GM18520 (cell line): ENCODE measurements at regions not wholly inside any gene's neighbourhood (a gene's known extent, or its start where the extent isn't known, plus 50 kb on each side); places are given as distances from the start of the nearest gene placed in this dataset.

Experiments
- ATAC-seq: cut with Tn5 transposase; IDR thresholded peaks from one replicate; pipeline ENCODE4 v1.9.1; 2021; ENCODE audit not compliant: unreplicated experiment

DNA sequence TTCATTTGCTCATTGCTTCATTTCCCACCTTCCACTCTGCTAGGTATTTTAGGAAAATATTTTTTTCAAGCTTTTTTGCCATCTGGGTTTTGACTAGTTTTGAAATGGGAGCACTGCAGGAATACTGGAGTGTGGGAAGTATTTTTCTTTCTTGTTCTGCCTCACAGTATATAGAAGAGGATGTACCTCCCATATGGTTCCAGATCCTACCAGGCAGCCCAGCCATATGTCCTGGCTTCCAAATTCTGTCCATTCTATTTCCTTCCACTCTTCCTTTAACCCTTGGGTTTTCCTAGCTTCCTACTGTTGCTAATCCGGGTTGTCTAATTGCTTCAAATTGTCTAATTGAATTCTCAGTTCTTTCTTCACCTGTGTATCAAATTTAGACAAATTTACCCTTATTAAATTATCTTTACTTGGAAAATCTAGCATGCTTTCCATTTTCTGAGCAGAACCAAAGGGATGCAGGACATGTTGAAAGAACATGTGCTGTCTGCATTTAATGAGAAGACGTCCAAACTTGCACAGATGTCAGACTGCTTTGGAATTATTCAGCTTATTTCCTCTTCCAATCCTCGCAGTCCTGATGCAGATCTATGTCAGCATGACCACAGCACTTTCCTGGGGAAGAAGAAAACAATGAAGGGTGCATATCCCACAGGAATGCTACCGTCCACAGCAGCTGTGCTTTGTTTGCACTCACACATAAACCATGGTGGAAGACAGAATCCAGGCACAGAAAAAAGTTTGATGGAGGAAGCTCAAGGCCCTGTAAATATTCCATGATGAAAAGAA is 1273.9 kb upstream of the MAP3K7 start:
- ATAC-seq = no peak

DNA sequence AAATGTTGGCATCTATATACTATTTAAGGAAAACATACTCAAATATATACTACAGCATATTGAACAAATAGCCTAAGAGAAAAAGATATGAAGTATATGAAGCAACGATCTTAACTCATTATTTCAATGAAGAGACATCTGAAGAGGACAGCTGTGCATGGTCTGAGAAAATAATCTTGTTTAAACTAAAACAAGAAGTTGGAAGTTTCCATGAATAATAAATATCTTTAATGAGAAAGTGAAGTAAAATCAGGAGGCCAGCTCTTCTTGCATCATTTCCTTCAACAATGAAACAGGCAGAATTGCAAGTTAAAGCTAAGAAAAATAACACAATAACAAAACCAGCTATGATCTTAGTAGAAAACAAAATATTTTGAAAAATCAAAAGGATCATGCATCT is 1265.4 kb upstream of the MAP3K7 start:
- ATAC-seq = no peak

DNA sequence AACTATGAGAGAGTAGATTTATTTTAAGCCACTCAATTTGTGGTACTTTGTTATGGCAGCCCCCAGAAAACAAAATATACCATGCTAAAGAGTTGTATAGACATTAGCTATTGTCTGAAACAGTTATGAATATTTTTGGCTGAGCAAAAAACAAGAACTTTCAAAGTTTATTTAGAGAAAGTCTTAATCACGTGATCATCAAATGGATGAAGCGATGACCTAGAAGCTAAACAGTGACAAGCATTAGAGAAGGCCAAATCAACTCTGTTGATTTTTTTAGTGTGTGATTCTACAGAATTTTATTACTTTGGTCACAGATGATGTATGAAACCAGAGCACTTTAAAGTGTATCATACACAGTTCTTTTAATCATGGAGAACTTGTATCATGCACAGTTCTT is 1247.9 kb upstream of the MAP3K7 start:
- ATAC-seq = no peak

DNA sequence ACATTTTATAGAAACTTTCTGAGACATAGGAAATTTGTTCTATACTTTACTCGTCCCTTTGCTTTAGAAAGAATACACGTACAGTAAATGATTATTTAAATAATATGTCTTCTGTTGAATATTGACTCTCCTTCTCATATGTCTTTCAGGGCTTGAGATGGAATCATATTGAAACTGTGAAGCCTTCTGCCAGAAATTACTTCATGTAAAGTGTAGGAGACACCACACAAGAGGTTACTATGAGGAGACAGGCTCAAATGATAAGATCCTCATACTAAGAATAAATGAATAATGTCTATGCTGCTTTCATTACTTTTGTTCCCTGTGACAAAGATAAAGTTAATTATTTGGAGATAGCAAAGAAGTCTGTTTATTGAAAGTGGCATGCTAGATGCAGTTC is 1240.3 kb upstream of the MAP3K7 start:
- ATAC-seq = no peak

DNA sequence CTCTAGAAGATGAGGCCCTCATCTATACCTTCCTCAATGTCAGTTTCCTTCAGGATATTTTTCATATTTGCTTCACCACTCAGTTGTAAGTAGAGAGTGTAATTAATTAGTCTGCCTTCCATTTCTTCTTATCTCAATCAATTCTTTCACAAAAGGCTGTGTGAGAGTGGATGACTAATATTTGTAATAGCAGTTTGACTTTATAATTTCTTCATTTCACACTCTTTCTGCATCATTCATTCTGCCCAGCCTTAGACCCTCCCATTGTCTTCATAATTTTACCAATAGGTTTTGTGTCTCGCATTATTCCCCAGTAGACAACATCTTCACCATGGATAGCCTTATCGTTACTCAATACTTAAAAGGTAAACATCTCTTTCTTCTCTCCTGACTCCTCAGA is 1239.3 kb upstream of the MAP3K7 start:
- ATAC-seq = no peak

DNA sequence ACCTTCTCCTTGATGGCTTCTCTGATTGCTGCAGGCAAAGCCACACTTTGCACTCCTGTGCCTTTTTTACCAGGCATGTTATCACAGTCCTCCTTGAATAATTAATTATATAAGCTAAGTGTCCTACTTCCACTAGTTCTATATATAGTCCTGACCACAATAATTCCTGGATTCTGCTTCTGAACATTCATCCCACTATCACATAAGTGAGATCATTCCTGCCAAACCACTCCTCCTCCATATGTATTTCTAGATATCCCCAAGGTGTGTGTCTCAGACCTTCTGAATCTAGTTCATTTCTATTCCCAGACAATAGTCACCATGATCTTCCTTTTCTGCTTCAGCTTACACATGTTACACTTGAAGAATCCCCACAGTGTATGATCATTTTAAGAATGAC is 1237.5 kb upstream of the MAP3K7 start:
- no peak for ATAC-seq

DNA sequence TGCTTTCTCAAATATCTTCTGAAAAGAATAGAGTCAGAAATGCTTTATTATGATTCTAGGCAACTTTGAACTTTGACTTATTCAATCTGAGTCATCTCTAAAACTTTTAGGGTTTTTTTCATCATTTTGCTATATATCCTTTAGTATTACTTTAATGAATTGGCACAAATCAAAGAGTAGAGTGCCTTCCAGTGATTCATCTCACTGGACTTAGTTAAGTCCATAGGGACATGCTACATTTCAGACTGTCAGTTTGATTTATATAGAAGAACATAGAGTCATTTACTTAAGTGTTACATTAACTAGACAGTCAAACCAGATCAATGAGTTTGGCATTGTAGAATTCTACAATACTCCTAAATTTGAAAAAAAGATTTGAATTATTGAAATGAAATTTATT is 1235.7 kb upstream of the MAP3K7 start:
- no peak for ATAC-seq

DNA sequence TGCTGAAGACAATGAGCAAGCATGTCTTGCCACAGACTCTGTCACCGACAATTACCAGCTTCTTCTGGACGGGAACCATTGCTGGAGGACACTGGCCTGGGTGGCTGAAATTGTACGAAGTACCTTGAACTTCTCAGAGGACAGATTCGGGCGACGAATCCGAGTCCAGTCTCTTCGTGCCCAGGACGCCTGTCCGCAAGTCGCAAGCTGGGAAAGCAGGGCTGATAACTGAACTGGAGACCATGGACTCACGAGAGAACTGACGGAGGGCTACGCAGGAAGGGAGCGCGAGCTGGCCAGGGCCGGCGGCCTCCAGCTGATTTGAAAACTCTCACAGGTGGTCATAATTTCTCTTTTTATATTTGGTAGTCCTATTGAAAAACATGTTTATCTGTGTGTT is 1229.5 kb upstream of the MAP3K7 start:
- no peak for ATAC-seq

DNA sequence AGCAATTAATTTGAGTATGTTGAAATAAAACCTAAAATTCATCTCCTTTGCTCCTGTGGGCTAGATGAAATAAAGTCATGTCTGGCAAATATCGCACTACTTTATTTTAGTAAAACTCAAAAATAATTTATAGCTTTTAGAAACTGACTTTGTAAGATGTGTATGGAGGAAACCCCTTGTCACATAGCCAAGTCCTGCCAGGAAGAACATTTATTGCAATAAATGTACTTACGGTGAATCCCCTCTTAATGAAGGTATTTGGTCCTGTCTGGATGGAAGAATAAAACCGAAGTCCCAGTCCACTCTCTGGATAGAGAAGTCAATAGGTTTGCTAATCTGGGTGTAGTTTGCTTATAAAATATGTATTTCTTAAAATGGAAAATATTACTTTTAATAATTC is 1226.8 kb upstream of the MAP3K7 start:
- ATAC-seq = no peak

DNA sequence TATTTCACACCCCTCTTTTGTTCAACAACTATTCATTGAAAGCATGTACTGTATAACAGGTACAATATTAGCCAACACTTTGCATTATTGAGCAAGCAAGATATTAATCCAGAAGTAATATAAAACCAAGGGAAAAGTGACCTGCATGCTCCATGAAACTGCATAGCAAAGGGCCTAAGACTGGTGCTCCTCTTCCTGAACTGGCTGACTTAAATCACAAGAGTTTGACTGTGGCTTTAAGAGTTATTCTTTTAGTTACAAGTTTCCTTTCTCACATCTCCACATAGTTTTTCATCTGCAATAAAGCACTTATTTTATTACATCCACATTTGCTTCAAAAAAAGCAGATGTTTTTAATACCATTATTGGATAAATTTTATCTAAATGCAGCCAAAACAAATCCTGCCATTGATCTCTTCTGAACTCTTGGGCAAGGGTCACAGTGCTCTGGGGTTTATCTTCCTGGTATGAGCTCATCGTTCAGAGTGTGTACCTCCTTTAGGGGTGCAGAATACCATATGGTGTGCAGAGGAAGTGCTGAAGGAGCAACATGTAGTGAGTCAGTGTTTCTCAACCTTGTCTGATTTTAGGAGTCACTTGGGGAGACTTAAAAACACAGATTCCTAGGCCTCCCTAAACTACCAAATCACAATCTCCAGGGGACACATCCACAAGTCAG is 1225.9 kb upstream of the MAP3K7 start:
- no peak for ATAC-seq

DNA sequence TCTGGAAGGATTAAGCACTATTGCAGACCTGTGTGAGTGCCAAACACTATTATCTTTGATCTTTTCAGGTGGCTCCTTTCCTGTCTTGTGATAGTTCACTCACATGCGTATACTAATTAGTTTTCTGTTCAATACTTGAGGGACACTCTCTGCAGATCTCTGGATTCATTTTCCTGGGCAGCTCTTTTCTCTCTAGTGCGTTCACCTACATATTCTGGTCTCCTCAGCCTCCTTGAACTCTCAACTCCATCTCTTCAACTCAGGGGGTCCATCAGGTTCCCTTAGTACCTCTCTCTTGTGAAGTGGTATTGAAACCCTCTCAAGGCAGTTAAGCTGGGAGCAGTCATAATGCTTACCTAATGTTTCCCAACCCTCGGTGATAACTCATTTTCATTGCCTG is 1218.1 kb upstream of the MAP3K7 start:
- ATAC-seq = no peak

DNA sequence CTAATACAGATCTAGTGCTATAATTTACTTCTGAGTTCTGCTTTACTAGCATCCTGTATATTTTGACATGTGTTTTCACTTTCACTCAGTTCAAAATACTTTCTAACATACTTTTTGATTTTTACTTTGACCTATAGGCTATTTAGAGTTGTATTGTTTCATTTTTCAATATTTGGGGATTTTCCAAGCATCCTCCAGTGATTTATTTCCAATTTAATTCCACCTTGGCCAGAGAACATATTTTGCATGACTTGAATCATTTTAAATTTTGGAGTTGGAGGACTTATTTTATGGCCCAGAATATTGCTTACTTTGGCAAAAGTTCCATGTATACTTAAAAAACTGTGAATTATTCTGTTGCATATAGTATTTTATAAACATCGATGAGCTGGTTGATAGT is 1215.6 kb upstream of the MAP3K7 start:
- ATAC-seq = no peak

DNA sequence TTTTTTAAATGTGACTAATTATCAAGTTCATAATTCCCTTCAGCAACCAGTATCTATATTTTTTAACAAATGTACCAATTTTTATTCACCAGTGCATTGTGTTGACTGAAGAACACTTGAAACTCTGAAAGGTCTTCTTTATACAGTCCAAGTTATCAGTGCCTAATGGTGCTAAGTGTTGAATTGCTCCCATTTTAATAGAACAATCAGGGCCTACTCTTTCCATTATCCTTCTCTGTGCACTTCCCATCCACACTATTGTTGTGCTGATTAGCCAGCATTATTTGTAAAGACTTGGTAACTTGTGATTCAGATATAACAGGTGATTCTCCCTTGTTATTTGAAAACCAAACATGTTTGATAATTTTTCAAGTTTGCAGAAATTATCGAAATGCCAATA is 1209.7 kb upstream of the MAP3K7 start:
- ATAC-seq = no peak

DNA sequence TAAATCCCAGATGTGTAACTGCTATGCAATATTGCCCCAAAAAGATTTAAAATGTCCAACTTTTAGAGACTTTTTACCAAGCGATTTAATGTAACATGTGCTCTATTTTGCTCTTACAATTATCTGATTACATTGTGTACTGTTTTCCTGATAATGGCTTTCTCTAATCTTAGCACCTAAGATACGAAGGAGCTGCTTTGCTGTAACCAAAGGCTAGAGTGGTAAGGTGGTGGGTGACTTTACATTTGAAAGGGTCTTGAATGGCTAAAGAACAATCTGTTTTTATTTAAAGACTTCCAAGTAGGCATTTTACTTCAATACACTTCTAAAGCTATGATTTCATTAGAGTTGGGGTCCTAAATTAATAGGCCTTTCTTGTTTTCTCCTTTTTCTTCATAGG is 1201.6 kb upstream of the MAP3K7 start:
- no peak for ATAC-seq

DNA sequence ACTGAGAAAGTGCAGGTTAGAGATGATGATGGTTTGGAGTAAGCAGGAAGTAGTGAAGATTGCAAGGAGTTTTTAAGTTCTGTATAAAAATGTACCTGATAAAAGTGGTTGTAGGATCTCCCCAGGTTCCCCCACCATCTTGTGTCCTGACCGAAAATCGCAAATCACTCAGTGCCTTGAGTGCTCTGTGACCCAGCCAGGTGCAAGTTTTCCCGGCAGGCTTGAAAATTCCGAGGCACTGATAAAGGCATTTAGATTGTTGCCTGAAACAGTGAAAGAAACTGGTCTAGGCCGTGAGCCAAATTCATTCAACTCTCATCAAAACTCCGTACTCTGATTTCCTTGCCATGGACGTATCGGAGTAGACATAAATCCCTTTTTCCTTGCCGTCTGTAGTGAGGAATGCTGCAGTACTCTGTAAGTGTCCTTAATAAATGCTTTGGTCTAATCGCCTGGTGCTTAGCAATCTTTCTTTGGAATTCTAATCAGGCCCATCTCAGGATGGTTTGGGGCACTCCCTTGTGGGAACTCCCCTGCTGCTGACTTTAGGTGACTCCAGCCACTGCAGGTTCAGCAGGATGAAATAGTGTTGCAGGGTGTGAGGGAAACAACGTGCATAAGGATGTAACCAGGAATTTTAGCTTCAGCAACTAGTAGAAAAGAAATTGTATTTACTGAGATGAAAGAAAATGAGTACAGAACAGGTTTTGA is 1199.8 kb upstream of the MAP3K7 start:
- no peak for ATAC-seq

DNA sequence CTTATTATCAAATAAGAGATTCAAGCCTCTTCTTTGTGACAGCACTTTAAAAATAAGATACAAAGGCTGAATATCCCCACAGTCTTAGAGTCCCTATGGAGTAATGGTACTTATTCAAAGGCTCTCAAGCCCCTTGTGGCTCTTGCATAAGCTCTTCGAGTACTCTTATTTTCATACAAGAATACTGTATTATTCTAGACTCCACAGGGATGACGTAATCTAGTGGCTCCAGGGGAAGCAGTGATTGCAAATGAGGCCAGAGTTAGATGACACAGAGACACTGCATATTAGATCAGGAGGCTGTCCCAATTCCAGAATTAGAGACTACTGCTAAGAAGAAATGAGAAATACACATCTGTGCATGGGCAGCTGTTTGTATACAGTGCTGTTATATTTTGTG is 1195.9 kb upstream of the MAP3K7 start:
- no peak for ATAC-seq

DNA sequence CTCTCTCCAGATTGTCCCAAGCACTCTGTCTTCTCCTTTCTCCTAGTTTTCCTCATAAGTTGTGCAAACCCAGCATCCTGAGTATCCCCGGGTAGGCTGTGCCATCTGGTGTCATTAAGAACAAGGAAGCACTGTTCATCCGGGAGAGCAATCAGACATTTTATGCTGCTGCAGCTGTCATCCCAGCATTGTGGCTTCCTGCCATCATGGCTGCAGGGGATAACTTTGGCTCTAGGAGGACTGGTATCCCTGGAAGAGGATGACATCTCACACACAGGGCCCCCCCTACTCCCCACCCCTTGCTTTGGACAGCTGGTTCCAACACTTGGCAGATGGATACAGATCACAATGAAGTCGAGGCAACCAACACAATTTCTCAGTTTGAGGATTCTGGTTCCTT is 1195.1 kb upstream of the MAP3K7 start:
- no peak for ATAC-seq

DNA sequence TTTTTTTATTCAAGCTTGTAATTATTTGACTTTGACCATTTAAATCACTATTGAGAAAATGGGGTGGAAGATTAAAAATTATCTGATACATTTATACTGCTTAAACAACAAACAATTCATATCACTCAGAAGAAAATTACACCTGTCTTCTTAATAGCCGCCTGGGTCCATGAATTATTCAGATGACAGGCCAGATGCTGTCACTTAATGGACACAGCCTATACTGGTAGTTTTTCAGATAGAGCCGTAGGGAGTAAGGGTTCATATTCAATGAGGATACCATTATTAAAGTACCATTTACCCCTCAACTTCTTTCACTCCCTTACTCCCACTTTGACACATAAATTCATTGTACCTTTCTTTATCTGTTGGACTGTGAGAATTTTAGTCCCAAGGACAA is 1193.4 kb upstream of the MAP3K7 start:
- ATAC-seq = no peak

DNA sequence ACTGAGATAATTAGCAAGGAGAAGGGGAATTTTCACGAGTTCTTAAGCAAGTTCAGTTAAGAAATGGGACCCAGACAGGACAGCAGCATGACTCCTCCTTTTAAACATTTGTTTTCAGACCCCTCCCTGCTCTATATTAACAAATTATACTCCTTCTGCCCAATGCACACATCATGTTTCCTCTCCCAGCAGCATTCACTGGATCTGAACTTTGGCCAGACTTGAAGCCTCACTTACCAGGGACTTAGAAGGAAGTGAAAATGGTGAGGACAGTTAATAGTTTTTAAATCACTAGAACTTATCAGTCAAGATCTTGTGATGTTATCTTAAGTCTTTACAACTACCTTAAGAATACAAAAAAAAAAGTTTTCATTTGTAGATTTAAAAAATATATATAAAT is 1174.7 kb upstream of the MAP3K7 start:
- ATAC-seq = no peak

DNA sequence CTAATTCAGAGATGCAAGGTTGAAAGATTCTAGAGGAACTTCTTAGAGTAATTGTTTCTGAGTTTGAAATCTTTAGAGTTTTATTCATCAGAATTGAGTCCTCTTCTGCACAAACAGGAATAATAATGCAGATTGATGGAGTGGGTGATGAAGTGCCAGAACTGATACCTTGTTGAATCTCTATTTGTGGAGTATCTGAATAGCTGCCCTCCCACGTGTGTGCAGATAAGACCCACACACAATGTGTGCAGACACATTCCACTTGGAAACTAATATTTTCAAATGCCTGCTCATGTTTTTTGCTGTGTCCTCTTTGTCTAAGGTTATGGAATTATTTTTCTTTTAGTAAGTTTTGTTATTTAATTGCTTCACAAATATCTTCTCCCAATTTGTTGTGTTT is 1167.8 kb upstream of the MAP3K7 start:
- no peak for ATAC-seq

DNA sequence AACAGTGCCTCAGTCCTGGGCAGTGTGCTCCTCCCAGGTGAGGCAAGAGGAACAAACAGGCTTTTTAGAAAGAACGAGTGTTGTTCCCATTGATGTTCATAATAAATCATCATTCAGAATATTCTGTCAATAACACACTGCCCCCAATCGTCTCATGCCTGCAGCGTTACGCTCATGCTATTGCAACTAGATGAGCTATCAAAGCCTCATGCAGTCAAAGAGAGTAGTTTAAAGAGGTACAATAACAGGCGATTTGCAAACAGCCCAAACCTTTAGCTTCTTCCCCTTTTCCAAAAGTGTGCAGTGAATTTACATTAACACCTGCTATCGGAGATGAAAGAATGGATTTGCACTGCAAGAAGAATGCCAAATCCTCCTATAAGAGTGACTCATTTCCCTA is 1164.7 kb upstream of the MAP3K7 start:
- ATAC-seq = no peak

DNA sequence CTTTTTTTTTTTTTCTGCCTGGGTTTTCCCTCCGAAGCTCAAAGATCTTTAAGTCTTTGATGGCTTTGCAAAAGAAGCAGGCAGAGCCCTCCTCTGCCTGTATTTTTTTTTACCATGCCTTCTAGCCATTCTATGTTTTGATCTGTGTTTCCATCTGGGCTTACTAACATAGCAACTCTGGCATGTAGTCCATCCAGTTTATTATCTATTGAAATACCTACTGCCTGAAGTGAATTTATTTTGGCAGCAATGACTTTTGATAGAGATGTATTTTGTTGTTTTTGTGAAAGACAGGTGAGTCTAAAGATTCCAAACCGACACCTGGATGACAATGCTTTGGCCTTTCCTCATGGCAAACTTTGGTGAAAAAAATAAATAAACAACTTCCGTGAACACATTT is 1157.7 kb upstream of the MAP3K7 start:
- ATAC-seq = no peak
